ENCODE measurements at regions not wholly inside any gene's neighbourhood (a gene's known extent, or its start where the extent isn't known, plus 50 kb on each side); places are given as distances from the start of the nearest gene placed in this dataset.

- Histone ChIP-seq H2AFZ (no peak overlapping the region), H3K4me3 (no peak overlapping the region), H3K4me1 (ENCODE audit: insufficient read depth) (peaks cover 3% of the 10 kb centered on the region; the same call in 1 of the 2 replicates), H3K4me2 (ENCODE audit: unreplicated experiment) (no peak overlapping the region), H3K79me2 (ENCODE audit: insufficient read depth) (no peaks in the 10 kb centered on the region), H3K36me3 (ENCODE audit: low read depth) (no peaks in the 10 kb centered on the region), H3F3A (ENCODE audit: insufficient read depth) (no peaks in the 10 kb centered on the region), H3K27ac (no peak overlapping the region), H3K9me2 (ENCODE audit: insufficient read depth) (no peaks in the 10 kb centered on the region), H3K27me3 (replicated peaks; ENCODE audit: insufficient read depth) (peaks cover 4% of the 10 kb centered on the region; the same call in 1 of the 2 replicates), H4K20me1 (ENCODE audit: insufficient read depth) (no peaks in the 10 kb centered on the region), H3K9me3 (ENCODE audit: low read depth) (no peaks in the 10 kb centered on the region), H3K9ac (no peak overlapping the region)
- in situ Hi-C loops (cut with MboI): no loop called here
- WGBS, 2 experiments (ENCODE audit: low coverage in 1 of 2, low lambda C conversion rate in 2 of 2, missing lambda C conversion rate in 2 of 2): 89 to 97% methylated on average over 6 of the region's 6 CpGs
- DNase-seq: no peak
- no peak for TF ChIP-seq EZH2 (IDR thresholded peaks at IDR 0.05; ENCODE audit: insufficient read depth, poor library complexity, severe bottlenecking)
- no peak for TF ChIP-seq EZH2phosphoT487 (IDR thresholded peaks at IDR 0.05; ENCODE audit: insufficient read depth, low read depth)
These were observed 103.1 kb upstream of the USP24 start for GRCh38 chr1:55318116-55318817.

GRCh38 chr1:55317673-55318072 lies 102.5 kb upstream of the USP24 start:
- in situ Hi-C loops (cut with MboI): no loop called here
- Histone ChIP-seq H3K9me2 (ENCODE audit: insufficient read depth) (no peaks in the 10 kb centered on the region), H3K9ac (no peak overlapping the region), H3K9me3 (ENCODE audit: low read depth) (no peaks in the 10 kb centered on the region), H4K20me1 (ENCODE audit: insufficient read depth) (no peaks in the 10 kb centered on the region), H3K27ac (no peak overlapping the region), H3K27me3 (replicated peaks; ENCODE audit: insufficient read depth) (peaks cover 4% of the 10 kb centered on the region; the same call in 1 of the 2 replicates), H2AFZ (no peak overlapping the region), H3K4me3 (no peak overlapping the region), H3K4me1 (ENCODE audit: insufficient read depth) (peaks cover 3% of the 10 kb centered on the region; the same call in 1 of the 2 replicates), H3K79me2 (ENCODE audit: insufficient read depth) (no peaks in the 10 kb centered on the region), H3K36me3 (ENCODE audit: low read depth) (no peaks in the 10 kb centered on the region), H3F3A (ENCODE audit: insufficient read depth) (no peaks in the 10 kb centered on the region), H3K4me2 (ENCODE audit: unreplicated experiment) (no peak overlapping the region)
- DNase-seq: no peak
- 67 to 76% methylated on average over 3 of the region's 3 CpGs for WGBS, 2 experiments (ENCODE audit: low coverage in 1 of 2, low lambda C conversion rate in 2 of 2, missing lambda C conversion rate in 2 of 2)
- TF ChIP-seq EZH2phosphoT487 (IDR thresholded peaks at IDR 0.05; ENCODE audit: insufficient read depth, low read depth) (no peak), EZH2 (IDR thresholded peaks at IDR 0.05; ENCODE audit: insufficient read depth, poor library complexity, severe bottlenecking) (no peak)

GRCh38 chr1:55316947-55317662 lies 101.9 kb upstream of the USP24 start:
- 89 to 91% methylated on average over 7 of the region's 7 CpGs for WGBS, 2 experiments (ENCODE audit: low coverage in 1 of 2, low lambda C conversion rate in 2 of 2, missing lambda C conversion rate in 2 of 2)
- Histone ChIP-seq H3K36me3 (ENCODE audit: low read depth) (no peaks in the 10 kb centered on the region), H3K4me1 (ENCODE audit: insufficient read depth) (peaks cover 3% of the 10 kb centered on the region; the same call in 1 of the 2 replicates), H4K20me1 (ENCODE audit: insufficient read depth) (no peaks in the 10 kb centered on the region), H3K27ac (no peak overlapping the region), H3K27me3 (replicated peaks; ENCODE audit: insufficient read depth) (peaks cover 4% of the 10 kb centered on the region; the same call in 1 of the 2 replicates), H3K79me2 (ENCODE audit: insufficient read depth) (no peaks in the 10 kb centered on the region), H3K4me2 (ENCODE audit: unreplicated experiment) (no peak overlapping the region), H3K4me3 (no peak overlapping the region), H2AFZ (no peak overlapping the region), H3F3A (ENCODE audit: insufficient read depth) (0 out of 2 replicates have a peak, but pooled peaks cover 5% of the 10 kb centered on the region), H3K9ac (no peak overlapping the region), H3K9me2 (ENCODE audit: insufficient read depth) (no peaks in the 10 kb centered on the region), H3K9me3 (ENCODE audit: low read depth) (no peaks in the 10 kb centered on the region)
- in situ Hi-C loops (cut with MboI): no loop called here
- no peak for TF ChIP-seq EZH2phosphoT487 (IDR thresholded peaks at IDR 0.05; ENCODE audit: insufficient read depth, low read depth)
- no peak for TF ChIP-seq EZH2 (IDR thresholded peaks at IDR 0.05; ENCODE audit: insufficient read depth, poor library complexity, severe bottlenecking)
- no peak for DNase-seq

- H3K27ac ChIP-seq: no peak overlapping the region
- no peak for DNase-seq
- no peaks in the 10 kb centered on the region for H3K79me2 ChIP-seq (ENCODE audit: insufficient read depth)
- no peaks in the 10 kb centered on the region for H4K20me1 ChIP-seq (ENCODE audit: insufficient read depth)
- in situ Hi-C loops (cut with MboI): no loop called here
- H3K9ac ChIP-seq: no peak overlapping the region
- TF ChIP-seq EZH2 (IDR thresholded peaks at IDR 0.05; ENCODE audit: insufficient read depth, poor library complexity, severe bottlenecking): no peak
- TF ChIP-seq EZH2phosphoT487 (IDR thresholded peaks at IDR 0.05; ENCODE audit: insufficient read depth, low read depth): no peak
- no peak overlapping the region for H2AFZ ChIP-seq
- H3F3A ChIP-seq (ENCODE audit: insufficient read depth): 0 out of 2 replicates have a peak, but pooled peaks cover 9% of the 10 kb centered on the region
- no peak overlapping the region for H3K4me2 ChIP-seq (ENCODE audit: unreplicated experiment)
- H3K4me1 ChIP-seq (ENCODE audit: insufficient read depth): peaks cover 6% of the 10 kb centered on the region
- no peaks in the 10 kb centered on the region for H3K9me2 ChIP-seq (ENCODE audit: insufficient read depth)
- no peaks in the 10 kb centered on the region for H3K9me3 ChIP-seq (ENCODE audit: low read depth)
- 79 to 88% methylated on average over 4 of the region's 4 CpGs for WGBS, 2 experiments (ENCODE audit: low coverage in 1 of 2, low lambda C conversion rate in 2 of 2, missing lambda C conversion rate in 2 of 2)
- no peak overlapping the region for H3K4me3 ChIP-seq
- H3K27me3 ChIP-seq (replicated peaks; ENCODE audit: insufficient read depth): peaks cover 4% of the 10 kb centered on the region; the same call in 1 of the 2 replicates
- H3K36me3 ChIP-seq (ENCODE audit: low read depth): no peaks in the 10 kb centered on the region
These were observed 101.3 kb upstream of the USP24 start for GRCh38 chr1:55316502-55316901.
